ENCODE measurements at regions not wholly inside any gene's neighbourhood (a gene's known extent, or its start where the extent isn't known, plus 50 kb on each side); places are given as distances from the start of the nearest gene placed in this dataset.

DNA sequence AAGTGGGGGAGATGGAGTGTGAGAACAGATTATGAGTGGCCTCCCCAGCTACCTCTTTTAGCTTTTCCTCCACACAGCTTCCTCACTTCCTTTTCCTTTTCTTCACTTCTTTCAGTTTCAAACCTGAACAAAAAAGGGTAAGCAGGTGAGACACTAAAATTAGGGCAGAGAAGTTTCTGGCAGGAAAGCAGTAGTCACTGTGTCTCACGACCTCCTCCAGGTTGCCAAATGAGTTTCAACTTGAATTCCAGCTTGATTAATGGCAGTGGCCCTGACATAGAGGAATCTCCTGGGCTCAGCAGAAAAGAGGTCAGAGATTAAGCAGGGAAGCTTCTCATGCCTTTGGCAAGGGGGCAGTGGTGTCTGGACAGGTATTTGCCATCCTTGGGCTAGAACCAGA lies 63.7 kb upstream of the SPINK5 start:
- Histone ChIP-seq H3K36me3 (ENCODE audit: control insufficient read depth, insufficient read depth, low read length) (no peaks in the 10 kb centered on the region), H3K27me3 (ENCODE audit: control insufficient read depth, insufficient read depth, low read length) (no peaks in the 10 kb centered on the region), H3K4me3 (ENCODE audit: low read depth, low read length) (no peak overlapping the region)
- TF ChIP-seq, protein P1, sequence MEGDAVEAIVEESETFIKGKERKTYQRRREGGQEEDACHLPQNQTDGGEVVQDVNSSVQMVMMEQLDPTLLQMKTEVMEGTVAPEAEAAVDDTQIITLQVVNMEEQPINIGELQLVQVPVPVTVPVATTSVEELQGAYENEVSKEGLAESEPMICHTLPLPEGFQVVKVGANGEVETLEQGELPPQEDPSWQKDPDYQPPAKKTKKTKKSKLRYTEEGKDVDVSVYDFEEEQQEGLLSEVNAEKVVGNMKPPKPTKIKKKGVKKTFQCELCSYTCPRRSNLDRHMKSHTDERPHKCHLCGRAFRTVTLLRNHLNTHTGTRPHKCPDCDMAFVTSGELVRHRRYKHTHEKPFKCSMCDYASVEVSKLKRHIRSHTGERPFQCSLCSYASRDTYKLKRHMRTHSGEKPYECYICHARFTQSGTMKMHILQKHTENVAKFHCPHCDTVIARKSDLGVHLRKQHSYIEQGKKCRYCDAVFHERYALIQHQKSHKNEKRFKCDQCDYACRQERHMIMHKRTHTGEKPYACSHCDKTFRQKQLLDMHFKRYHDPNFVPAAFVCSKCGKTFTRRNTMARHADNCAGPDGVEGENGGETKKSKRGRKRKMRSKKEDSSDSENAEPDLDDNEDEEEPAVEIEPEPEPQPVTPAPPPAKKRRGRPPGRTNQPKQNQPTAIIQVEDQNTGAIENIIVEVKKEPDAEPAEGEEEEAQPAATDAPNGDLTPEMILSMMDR (IDR thresholded peaks at IDR 0.05; ENCODE audit: insufficient read depth, low read length, poor library complexity, severe bottlenecking): no peak
- no peak for DNase-seq (ENCODE audit: low read depth)

DNA sequence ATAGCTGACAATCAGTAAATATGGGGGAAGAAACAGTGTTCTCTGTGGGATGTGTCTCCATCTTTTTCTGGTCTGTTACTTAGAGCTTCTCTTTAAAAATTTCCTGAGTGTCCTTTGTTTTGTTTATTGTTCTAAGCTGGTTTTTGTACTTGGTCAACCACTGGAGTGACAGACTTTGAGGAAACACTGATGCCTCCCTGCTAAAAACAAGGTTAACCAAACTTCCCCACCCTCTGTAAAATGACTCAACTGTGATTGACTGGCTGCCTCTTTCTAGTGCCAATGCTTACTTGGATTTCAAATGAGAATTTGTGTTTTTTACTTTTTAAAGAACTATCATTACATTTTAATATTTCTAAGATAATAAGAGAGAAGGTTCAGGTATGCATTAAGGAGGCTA lies 65.1 kb upstream of the SPINK5 start:
- no peak overlapping the region for H3K4me3 ChIP-seq (ENCODE audit: low read depth, low read length)

DNA sequence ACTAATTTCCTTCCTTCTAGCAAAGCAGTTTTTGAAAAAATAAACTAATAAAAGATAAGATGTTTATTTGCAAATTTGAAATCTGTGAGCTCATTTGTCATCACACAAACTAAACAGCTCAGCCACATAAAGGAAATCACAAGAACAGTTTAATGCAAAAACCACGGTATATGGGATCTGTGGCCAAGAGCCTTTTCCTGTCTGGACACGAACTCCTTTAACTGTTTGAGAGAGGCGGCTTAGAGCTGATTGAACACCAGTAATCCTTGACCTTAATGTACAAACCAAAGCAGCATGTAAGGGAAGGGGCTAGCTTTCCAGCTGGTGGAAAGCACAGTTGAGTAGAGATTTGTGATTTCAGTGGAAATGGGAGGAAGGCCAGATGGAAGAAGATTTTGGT lies 66.3 kb upstream of the SPINK5 start:
- no peak for DNase-seq (ENCODE audit: low read depth)
- Histone ChIP-seq H3K4me3 (ENCODE audit: low read depth, low read length) (no peak overlapping the region), H3K36me3 (ENCODE audit: control insufficient read depth, insufficient read depth, low read length) (no peaks in the 10 kb centered on the region), H3K27me3 (ENCODE audit: control insufficient read depth, insufficient read depth, low read length) (no peaks in the 10 kb centered on the region)
- TF ChIP-seq, protein P1 (IDR thresholded peaks at IDR 0.05; ENCODE audit: insufficient read depth, low read length, poor library complexity, severe bottlenecking): no peak

More for the DNA sequence above, 65.1 kb upstream of the SPINK5 start:
- H3K36me3 ChIP-seq (ENCODE audit: control insufficient read depth, insufficient read depth, low read length): no peaks in the 10 kb centered on the region
- no peaks in the 10 kb centered on the region for H3K27me3 ChIP-seq (ENCODE audit: control insufficient read depth, insufficient read depth, low read length)
- TF ChIP-seq, protein P1 (IDR thresholded peaks at IDR 0.05; ENCODE audit: insufficient read depth, low read length, poor library complexity, severe bottlenecking): no peak
- DNase-seq (ENCODE audit: low read depth): no peak

DNA sequence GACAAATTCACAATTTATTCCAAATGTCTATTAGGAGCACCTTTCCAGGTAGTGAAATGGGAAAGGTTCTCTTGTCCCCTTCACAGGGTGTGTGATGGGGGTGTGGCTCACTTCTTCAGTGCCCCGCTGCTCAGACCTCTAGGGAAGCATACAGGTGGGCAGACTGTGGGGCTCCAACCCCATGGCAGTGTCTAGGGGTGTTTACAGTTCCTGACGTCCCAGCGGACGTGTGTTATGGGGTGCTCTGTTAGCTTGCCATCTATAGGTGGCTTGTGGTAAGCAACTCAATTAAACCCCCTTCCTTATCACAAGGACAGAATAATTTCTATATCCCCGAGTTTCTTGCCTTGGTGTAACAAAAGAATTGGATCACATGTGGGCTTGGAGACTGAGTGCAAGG lies 67.4 kb upstream of the SPINK5 start:
- Histone ChIP-seq H3K27me3 (ENCODE audit: control insufficient read depth, insufficient read depth, low read length) (no peaks in the 10 kb centered on the region), H3K4me3 (ENCODE audit: low read depth, low read length) (no peak overlapping the region)
- DNase-seq (ENCODE audit: low read depth): no peak

DNA sequence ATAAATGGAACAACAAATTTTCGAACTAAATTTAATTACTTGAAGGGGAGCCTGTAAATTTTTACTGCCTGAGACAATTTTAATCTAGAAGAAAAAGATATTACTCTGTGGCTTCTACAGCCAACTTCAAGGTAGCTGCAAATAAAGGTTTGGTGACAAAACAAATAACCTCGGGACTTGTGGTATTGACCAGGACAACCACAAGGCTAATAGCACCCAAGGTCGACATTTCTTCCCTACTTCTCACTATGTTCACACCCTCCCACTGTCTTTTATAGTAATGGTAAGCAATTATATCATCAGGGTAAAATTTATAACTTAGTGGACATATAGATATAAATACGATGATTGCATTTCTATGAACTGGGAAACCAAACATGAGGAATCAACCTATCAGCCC lies 67.9 kb upstream of the SPINK5 start:
- Histone ChIP-seq H3K27me3 (ENCODE audit: control insufficient read depth, insufficient read depth, low read length) (no peaks in the 10 kb centered on the region), H3K4me3 (ENCODE audit: low read depth, low read length) (no peak overlapping the region), H3K36me3 (ENCODE audit: control insufficient read depth, insufficient read depth, low read length) (no peaks in the 10 kb centered on the region)
- TF ChIP-seq, protein P1 (IDR thresholded peaks at IDR 0.05; ENCODE audit: insufficient read depth, low read length, poor library complexity, severe bottlenecking): no peak
- DNase-seq (ENCODE audit: low read depth): no peak

More for the DNA sequence above, 67.4 kb upstream of the SPINK5 start:
- H3K36me3 ChIP-seq (ENCODE audit: control insufficient read depth, insufficient read depth, low read length): no peaks in the 10 kb centered on the region
- TF ChIP-seq, protein P1 (IDR thresholded peaks at IDR 0.05; ENCODE audit: insufficient read depth, low read length, poor library complexity, severe bottlenecking): no peak

DNA sequence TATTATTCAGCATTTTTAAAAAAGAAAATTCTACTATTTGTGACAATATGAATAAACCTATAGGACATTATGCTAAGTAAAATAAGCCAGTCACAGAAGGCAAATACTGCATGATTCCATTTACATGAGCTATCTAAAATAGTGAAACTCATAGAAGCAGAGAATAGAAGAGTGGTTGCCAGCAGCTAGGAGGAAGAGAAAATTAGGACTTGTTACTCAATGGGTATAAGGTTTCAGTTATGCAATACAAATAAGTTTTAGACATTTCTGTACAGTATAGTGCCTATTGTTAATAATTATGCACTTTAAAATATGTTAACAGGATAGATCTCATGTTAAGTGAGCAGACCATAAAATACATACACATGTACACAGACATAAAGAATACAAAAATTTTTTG lies 73.8 kb upstream of the SPINK5 start:
- Histone ChIP-seq H3K36me3 (ENCODE audit: control insufficient read depth, insufficient read depth, low read length) (no peaks in the 10 kb centered on the region), H3K4me3 (ENCODE audit: low read depth, low read length) (no peak overlapping the region), H3K27me3 (ENCODE audit: control insufficient read depth, insufficient read depth, low read length) (no peaks in the 10 kb centered on the region)
- no peak for DNase-seq (ENCODE audit: low read depth)
- TF ChIP-seq, protein P1 (IDR thresholded peaks at IDR 0.05; ENCODE audit: insufficient read depth, low read length, poor library complexity, severe bottlenecking): no peak
